NCI-H510A treated with DMSO at 0.1 percent for 48 hours (cell line): ENCODE measurements at regions not wholly inside any gene's neighbourhood (a gene's known extent, or its start where the extent isn't known, plus 50 kb on each side); places are given as distances from the start of the nearest gene placed in this dataset.
"Not testable (repeated sequence)": the region's sequence is repeated elsewhere in the genome, so short reads cannot be mapped to it uniquely, and the experiment has no call there.

Experiments
- DNase-seq: peaks from one replicate; lab custom pipeline; 2025; lab: John Stamatoyannopoulos, UW

DNA sequence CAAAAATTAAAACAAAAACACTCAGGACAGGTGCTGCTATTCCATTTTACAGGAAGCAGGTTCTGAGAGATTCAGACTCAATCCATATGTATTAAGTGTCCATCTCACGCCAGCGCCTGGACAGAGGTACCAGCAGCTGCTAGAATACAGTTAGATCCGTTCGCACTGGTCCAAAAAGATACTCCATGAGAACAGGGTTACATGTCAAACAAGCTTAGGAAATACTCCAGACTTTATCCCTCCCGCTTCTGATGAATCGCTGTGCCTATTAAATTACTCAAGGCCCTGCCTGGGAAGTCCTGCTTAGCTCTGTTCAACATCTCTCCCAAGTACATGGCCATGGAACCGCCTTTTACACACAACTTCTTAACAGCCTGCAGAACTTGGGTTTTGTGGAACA is 50.2 kb upstream of the SLC35C1 start:
- no peak for DNase-seq

DNA sequence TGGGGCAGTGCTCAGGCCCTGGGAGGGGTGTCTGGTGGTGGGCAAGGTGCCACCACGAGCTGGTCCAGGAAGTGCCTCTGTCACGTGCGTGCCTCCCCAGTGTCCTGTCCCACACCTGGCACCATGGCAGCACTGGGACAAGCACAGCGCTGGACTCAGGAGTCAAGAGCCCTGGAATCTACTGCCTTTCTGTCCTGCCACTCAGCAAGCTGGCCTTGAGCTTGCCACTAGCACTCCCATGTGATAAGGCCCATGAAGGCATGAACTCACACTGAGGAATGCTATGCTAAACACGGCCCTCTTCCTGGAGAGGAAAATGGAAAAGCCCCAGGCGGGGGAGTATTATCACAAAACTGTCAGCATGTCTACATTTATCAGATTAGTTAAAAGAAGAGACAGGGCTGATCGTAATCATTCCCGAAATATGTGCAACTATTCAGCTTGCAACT is 50.7 kb upstream of the SLC35C1 start:
- no peak for DNase-seq

DNA sequence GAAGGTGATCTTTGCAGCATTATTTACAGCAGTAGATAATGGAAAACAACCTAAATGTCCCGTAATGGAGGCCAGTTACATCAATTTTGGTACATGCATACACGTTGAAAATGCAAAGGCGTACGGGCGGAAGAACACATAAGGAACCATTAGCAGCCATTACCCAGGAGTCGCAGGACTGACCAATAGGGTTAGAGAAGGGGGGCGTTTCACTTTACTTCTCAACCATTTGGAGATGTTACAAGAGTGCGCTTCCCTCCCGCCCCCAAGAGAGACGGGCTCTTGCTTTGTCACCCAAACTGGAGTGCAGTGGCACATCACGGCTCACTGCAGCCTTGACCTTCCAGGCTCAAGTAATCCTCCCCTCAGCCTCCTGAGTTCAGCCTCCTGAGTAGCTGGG is 52.8 kb upstream of the SLC35C1 start:
- DNase-seq: no peak

DNA sequence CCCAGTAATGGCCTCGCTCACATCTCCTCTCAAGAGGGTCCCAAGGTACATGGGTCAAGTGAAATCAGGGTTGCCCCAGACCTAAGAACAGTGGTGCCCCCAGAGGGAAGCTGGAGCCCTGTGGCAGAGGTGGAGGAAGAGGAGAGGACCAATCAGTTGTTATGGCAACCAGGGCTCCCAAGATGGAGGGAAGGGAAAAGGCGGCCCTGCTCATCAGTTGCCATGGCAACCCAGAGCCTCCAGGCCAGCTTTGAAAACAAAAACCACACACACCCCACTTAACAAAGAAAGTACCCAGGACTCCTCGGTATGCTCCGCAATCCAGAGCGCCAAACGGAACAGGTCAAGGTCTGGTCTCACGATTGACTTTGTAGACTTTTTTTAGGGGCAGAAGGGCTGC is 53.5 kb upstream of the SLC35C1 start:
- DNase-seq: no peak

DNA sequence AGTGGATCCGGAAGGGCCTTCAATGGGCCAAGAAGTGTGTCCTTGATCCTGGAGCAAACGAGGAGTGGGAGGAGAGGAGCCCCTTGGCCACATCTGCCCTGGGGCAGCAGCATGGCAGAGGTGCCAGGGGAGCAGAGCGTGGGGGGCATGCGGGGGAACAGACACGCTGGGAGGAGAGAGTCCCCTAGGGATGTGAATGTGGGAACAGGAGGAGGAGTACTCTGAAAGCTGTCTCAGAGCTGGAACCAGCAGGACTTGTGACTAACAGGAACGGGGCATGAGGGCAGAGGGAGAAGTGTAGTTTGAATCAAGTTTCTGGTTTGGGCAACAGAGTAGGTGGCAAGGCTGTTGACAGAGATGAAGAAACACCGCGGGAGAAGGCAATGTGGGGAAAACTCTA is 54.5 kb upstream of the SLC35C1 start:
- DNase-seq: no peak

DNA sequence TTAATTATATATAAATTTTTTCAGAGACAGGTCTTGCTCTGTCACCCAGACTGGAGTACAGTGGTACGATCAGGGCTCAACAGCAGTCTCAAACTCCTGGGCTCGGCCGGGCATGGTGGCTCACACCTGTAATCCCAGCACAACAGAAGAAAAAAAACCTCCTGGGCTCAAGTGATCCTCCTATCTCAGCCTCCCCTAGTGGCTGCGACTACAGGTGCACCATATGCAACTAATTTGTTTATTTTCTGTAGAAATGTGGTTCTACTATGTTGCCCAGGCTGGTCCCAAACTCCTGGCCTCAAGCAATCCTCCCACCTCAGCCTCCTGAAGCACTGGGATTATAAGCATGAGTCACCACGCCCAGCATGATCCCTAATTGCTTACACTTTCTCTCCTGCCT is 56.1 kb upstream of the SLC35C1 start:
- no peak for DNase-seq

DNA sequence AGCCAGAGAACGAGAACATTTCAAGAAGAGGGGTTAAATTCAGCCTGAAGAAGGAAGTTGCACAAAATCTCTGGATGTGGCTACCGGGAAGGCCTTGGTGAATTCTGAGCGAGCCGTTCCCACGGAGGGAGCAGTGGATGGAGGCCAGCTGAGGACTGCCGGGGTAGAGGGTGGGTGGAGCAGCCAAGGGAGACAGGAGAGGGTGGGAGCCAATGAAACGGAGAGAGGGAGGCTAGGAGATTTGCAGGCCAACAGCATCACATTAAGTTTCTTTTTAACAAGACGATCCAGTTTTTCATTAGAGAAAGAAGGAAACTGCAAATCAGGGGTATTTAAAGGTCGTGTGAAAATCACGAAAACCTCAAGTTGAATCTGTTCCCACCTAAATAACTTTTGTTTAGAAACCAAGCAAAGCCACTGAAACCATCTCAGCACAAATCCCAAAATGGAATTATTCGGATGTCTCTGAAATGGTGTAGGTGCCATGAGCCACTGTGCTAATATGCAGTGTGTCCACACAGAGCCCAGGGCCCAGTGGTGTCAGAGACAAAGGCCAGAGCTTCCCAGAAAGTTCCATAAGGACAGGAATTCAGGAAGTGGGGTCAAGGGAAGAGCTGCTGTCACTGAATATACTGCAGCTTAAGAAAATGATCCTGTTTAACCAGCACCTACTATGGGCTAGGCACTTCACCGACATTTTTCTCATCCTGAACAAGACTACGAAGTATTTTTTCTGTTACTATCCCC is 59.7 kb upstream of the SLC35C1 start:
- DNase-seq: no peak

DNA sequence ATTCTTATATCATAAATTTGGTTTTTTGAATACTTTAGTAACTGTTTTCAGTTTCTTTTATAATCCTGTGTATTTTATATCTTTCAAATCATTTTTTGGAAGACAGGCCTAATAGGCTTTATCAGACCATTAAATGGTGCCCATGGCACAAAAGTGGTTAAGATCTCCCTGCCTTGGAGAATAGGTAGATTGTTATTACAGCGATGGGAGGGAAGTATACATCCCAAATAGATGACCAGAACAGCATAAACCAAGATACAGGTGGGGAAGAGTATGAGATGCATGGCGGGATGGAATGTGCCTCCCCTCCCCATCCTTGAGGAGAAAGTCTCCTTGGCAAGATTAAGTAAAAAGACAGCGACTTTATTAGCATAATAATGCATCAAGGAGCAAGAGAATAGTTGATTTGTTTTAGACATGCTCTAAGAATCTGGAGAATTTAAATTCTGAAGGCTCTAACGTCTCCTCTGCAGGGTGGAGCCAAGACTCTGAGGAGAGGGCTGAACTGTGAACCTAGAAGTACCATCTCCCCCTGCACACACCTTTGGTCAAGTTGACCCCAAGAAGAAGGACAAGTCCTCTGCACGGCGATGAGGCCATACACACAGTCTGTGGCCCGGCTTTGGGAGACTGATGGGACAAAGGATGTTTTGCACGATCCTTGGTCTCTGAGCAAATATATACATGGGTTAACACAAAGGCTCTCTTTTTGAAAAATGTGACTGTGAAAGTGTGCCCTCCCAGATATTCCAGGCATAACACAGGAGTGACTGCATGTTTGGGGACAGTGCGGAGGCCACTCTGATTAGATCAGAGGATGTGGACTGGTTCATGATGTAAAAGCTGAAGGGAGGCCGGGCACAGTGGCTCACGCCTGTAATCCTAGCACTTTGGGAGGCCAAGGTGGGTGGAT is 61.1 kb upstream of the SLC35C1 start:
- no peak for DNase-seq

DNA sequence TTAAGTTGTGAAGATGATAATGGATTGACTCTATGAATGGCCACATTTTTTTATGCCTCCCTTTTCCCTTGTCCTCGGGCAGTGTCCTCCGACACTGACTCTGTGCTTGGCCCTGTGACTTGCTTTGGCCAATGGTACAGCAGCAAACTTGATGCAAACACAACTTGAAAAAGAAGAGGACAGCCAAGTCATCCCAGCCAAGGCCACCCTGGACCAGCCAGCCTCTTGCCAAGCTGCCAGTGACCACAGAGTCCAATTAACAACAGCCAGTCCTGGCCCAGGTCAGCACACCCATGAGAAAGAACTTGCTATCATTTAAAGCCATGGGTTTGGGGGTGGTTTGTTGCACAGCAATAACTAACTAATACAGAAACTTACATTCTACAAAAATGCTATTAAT is 63.4 kb upstream of the SLC35C1 start:
- no peak for DNase-seq

DNA sequence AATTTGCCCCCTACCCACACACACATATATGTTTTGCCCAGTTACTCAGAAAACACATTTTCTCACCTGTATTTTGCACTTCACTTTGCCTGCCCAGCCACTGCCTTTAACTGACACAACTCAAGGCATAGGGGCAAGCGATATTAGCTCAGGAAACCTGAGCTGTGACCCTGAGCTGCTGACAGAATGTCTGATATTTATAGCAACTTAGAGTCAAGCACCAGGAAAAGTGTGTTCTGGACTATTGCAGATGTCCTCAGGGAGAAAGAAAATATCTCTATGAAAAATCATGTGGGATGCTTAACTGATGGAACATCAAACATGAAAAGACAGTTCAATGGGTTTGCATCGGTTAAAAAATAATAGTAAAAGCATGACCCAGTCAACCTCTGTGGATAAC is 63.9 kb upstream of the SLC35C1 start:
- no peak for DNase-seq

DNA sequence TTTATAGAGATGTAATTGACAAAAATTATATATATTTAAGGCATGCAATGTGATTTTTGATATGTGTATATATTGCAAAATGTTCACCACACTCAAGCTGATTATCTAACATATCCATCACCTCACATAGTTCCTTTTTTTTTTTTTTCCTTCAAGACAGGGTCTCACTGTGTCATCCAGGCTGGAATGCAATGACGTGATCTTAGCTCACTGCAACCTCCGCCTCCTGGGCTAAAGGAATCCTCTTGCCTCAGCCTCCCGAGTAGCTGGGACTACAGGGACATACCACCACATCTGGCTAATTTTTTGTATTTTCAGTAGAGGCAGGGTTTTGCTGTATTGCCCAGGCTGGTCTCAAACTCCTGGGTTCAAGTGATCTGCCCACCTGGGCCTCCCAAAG is 65.1 kb upstream of the SLC35C1 start:
- DNase-seq: no peak

DNA sequence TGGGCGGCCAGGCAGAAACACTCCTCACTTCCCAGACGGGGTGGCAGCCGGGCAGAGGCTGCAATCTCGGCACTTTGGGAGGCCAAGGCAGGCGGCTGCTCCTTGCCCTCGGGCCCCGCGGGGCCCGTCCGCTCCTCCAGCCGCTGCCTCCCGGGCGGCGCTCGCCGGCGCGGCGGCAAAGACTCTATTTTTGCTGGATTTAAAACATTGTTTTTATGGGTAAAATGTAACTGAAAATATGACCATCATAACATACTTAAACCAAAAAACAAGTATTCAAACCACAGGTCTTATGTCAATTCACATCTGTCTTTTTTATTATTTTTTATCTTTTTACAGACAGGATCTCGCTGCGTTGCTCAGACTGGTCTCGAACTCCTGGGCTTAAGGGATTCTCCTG is 65.9 kb upstream of the SLC35C1 start:
- not testable (repeated sequence) for DNase-seq

DNA sequence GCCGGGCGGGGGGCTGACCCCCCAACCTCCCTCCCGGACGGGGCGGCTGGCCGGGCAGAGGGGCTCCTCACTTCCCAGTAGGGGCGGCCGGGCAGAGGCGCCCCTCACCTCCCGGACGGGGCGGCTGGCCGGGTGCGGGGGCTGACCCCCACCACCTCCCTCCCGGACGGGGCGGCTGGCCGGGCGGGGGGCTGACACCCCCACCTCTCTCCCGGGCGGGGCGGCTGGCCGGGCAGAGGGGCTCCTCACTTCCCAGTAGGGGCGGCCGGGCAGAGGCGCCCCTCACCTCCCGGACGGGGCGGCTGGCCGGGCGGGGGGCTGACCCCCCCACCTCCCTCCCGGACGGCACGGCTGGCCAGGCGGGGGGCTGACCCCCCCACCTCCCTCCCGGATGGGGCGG is 66.8 kb upstream of the SLC35C1 start:
- DNase-seq: not testable (repeated sequence)

DNA sequence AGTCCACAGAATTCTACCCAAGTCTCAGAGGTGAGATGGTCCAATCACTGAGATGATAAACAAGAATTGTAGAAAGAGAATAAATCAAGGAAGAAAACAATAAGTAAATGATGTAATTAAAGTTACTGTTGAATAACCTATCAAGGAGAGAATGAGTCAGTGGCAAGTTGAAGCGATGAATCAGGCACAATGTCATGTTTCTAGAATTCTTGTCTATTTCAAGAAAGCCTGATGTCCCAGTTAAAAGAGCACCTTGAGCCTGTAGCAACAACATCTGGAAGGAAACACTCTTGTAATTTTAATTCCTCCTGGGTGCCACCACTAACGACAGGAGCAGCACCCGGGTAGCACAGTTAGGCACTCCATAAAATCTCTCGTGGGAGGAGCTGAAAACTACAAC is 67.9 kb upstream of the SLC35C1 start:
- DNase-seq: no peak

DNA sequence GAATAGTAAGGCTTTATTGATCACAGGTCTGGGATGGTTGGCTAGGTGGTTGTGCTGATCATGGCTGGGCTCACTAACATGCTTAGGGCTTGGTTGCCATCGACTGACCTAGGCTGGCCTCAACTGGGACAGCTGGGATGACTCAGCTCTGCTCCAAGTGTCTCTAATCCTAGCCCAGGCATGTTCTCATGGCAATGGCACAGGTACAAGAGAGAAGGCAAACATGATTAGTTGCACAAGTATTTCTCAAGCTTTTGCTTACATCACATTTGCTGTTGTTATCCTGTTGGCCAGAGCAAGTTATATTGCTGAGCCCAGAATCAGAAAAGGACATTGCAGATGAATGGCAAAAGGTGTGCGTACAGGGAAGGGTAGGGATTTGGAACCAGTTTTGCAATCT is 68.5 kb upstream of the SLC35C1 start:
- DNase-seq: peak; percentile 13

DNA sequence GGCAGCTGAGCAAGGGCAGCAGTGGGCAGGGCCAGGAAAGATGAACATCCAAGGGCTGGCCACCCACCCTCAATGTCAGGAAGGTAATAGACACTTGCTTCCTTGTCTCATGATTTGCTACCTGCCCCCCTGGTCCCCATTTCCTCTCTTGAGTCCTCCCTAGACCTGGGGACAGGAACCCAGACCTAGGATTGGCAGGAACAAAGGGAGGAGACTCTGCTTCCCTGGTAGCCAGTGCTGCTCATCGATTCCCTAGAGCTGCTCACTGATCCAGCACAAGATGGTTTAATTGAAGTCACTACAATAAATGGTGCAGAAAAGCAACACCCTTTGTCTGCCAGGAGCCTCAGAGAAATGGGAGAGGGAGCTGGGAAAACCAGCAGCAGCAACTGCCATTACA is 67.8 kb upstream of the CHST1 start:
- no peak for DNase-seq

DNA sequence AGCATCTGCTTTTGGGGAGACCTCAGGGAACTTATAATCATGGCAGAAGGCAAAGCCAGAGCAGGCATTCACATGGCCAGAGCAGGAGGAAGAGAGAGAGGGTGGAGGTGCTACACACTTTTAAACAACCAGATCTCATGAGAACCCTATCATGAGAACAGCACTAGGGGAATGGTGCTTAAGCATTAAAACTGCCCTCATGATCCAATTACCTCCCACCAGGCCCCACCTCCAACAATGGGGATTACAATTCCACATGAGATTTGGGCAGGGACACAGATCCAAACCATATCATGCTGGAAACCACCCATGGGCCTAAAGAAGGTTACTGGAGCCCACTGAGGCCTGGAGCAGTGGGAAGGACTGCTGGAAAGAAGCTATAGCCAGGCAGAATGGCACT is 66.9 kb upstream of the CHST1 start:
- no peak for DNase-seq

DNA sequence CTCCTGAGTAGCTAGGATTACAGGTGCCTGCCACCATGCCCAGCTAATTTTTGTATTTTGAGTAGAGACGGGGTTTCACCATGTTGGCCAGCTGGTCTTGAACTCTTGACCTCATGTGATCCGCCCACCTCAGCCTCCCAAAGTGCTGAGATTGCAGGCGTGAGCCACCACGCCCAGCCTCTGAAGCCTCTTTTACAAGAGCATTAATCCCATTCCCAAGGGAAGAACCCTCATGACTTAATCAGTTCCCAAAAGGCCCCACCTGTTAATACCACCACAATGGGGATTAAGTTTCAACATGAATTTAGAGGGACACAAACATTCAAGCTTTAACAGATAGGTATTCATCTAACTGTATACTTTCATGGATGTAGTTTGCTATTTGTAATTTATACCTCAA is 65.7 kb upstream of the CHST1 start:
- not testable (repeated sequence) for DNase-seq

DNA sequence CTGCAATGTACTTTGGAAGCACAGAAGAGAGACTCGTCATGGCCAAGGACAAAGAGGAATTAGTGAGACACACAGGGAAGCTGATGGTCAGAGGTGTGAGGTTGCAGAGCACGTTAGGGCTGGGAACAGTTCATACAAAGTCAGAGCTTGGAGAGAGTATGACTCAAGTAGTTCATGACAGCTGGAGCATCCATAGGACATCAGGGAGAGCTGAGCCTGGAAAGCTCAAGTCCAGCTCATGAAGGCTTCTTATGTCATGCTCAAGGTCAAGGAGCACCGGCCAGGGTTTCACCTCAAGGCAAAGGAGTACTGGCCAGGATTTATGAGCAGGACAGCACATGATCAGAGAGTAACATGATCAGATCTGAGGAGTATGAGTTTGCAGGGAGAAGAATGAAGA is 64.6 kb upstream of the CHST1 start:
- DNase-seq: peak; percentile 44

DNA sequence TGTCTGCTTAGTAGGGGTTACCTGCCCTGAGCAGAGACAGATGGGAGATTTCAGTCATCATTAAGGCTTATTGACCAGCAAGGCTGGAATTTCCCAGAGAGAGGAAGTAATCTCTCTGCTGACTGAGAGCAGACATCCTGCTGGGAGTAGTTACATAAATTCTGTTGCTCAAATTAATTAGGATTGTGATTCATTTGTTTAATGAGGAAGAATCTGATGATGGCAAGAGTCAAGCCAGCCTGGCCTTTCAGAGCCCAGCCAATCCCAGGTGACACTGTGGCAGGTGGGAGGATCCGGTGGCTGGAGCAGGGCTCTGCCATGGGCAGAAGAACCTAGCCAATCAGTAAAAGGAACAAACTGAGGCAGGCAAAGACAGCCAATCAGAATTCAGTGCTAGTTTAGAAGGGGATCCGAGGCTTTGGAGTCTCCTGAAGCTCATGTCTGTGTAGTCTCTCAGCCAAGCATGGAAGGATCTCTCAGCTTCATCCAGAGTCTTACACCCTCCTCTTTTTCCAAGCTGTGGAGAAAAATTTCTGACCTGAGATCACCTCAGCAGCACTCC is 61.2 kb upstream of the CHST1 start:
- DNase-seq: no peak

DNA sequence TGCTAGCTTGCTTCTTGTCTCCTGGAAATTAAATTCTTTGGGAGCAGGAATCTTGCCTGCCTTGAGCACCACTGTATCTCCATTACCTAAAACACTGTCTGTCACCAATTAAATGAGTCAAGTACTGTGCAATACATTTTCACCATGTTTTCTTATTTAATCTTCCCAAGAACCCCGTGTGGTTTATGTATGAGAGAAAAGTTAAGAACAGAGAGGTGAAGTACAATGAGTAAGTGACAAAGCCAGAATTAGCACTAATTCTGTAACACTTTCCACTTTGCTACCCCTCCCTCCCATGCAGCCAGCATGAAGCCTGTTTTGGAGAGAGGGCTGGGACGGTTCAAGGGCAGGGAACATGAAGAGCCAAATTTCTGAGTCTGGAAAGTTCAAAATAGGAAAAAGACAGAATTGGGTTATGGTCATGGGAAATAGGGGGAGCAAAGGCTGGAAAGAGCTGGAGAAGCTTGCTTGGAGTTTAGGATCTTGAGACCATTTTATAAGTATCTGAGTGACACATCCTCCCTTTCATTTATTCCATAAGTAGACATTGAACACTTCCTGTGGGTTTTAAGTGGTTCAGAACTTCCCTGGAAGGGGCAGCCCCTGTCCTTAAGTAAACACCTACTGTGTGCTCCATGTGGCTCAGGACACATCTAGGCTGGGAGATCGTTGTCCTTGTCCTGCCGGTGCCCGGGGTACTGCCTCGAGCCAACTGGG is 60.5 kb upstream of the CHST1 start:
- no peak for DNase-seq

DNA sequence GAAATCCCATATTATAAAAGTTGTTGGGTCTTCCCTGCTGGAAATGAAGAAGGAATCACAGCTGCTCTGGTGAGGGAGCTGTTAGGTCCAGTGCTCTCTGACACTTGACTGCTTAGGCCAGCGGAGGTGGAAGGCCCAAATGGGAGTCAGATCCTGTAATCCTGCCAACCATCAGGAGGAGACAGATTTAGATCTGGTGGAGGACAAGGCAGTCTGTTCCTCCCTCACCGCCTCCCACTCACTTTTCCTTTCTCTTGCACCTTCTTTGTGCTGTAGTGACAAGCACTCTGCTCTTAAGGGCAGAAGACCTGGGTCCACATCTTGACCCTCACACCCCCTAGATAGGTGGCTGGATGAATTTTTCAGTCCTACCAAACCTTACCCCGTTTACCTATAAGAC is 59.7 kb upstream of the CHST1 start:
- DNase-seq: no peak
